Nephron (organoid): ENCODE measurements at regions not wholly inside any gene's neighbourhood (a gene's known extent, or its start where the extent isn't known, plus 50 kb on each side); places are given as distances from the start of the nearest gene placed in this dataset.

Experiments
- H3K27ac Mint-ChIP-seq, 3 experiments: 2 replicates each; pipeline ENCODE4 v1.8.0; 2020; ENCODE audit warnings: mixed read lengths in 3 of 3, mild to moderate bottlenecking in 2 of 3, moderate library complexity in 1 of 3
- H3K27me3 Mint-ChIP-seq: 2 replicates; pipeline ENCODE4 v1.8.0; 2021; ENCODE audit warnings: low read depth, mild to moderate bottlenecking, moderate library complexity, mixed read lengths
- H3K36me3 Mint-ChIP-seq: 2 replicates; pipeline ENCODE4 v1.8.0; 2020; ENCODE audit warnings: low read depth, mixed read lengths
- H3K4me1 Mint-ChIP-seq: 2 replicates; pipeline ENCODE4 v1.8.0; 2020; ENCODE audit warnings: mixed read lengths
- H3K4me3 Mint-ChIP-seq, 3 experiments: 2 replicates each; pipeline ENCODE4 v1.8.0; 2020; ENCODE audit warnings: mild to moderate bottlenecking in 3 of 3, mixed read lengths in 3 of 3, moderate library complexity in 2 of 3
- H3K9me3 Mint-ChIP-seq: 2 replicates; pipeline ENCODE4 v1.8.0; 2020; ENCODE audit warnings: mixed read lengths
- TF ChIP-seq, protein P1 (sequence below), 3 experiments: fragments of 200-600 bp; sonication (generic); IDR thresholded peaks; one replicate each; pipeline ENCODE4 v1.5.0; 2021; ENCODE audit warnings: antibody characterized with exemption in 3 of 3; ENCODE audit not compliant: unreplicated experiment in 3 of 3

DNA sequence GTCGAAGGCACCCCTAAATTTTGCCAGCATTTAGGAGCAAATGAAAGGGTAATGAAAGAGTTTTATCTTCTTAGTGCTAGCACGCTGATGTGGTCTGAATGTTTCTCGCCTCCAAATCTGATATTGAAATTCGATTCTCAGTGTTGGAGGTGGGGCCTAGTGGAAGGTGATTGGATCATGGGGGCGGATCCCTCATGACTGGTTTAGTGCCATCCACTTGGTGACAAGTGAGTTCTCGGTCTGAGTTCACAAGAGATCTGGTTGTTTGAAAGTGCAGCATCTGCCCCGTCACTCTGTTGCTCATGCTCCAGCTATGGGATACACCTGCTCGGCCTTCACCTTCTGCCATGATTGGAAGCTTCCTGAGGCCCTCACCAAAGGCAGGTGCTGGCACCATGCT is 75.1 kb upstream of the ZBTB40 start:
- Mint-ChIP-seq H3K4me3 (no peak overlapping the region), H3K9me3 (peaks cover 6% of the 10 kb centered on the region), H3K27ac (no peak overlapping the region), H3K4me1 (no peaks in the 10 kb centered on the region), H3K27me3 (peaks cover 27% of the 10 kb centered on the region), H3K36me3 (no peaks in the 10 kb centered on the region)
- TF ChIP-seq, protein P1, sequence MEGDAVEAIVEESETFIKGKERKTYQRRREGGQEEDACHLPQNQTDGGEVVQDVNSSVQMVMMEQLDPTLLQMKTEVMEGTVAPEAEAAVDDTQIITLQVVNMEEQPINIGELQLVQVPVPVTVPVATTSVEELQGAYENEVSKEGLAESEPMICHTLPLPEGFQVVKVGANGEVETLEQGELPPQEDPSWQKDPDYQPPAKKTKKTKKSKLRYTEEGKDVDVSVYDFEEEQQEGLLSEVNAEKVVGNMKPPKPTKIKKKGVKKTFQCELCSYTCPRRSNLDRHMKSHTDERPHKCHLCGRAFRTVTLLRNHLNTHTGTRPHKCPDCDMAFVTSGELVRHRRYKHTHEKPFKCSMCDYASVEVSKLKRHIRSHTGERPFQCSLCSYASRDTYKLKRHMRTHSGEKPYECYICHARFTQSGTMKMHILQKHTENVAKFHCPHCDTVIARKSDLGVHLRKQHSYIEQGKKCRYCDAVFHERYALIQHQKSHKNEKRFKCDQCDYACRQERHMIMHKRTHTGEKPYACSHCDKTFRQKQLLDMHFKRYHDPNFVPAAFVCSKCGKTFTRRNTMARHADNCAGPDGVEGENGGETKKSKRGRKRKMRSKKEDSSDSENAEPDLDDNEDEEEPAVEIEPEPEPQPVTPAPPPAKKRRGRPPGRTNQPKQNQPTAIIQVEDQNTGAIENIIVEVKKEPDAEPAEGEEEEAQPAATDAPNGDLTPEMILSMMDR (IDR thresholded peaks at IDR 0.05; ENCODE audit: unreplicated experiment in 3 of 3): no peak

DNA sequence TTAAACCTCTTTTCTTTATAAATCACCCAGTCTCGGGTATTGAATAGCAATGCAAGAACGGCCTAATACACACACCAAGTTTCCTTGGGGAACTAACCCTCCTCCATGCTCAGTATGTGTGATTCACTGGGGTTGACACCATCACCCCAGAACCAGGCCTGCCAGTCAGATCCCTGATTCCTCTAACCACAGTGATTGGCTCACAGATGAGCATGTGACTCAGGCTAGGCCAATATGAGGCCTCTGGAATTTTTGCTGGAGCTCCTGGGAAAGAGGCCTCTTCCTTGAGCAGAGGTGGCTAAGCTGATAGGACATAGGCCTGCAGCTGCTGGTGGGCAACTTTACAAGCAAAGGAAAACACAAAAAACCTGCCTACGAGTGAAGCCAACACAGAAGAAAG is 74.7 kb upstream of the ZBTB40 start:
- TF ChIP-seq, protein P1 (IDR thresholded peaks at IDR 0.05; ENCODE audit: unreplicated experiment in 3 of 3): no peak
- Mint-ChIP-seq H3K9me3 (peaks cover 5% of the 10 kb centered on the region), H3K4me1 (no peaks in the 10 kb centered on the region), H3K36me3 (no peaks in the 10 kb centered on the region), H3K27ac (no peak overlapping the region), H3K4me3 (no peak overlapping the region), H3K27me3 (peaks cover 24% of the 10 kb centered on the region)

DNA sequence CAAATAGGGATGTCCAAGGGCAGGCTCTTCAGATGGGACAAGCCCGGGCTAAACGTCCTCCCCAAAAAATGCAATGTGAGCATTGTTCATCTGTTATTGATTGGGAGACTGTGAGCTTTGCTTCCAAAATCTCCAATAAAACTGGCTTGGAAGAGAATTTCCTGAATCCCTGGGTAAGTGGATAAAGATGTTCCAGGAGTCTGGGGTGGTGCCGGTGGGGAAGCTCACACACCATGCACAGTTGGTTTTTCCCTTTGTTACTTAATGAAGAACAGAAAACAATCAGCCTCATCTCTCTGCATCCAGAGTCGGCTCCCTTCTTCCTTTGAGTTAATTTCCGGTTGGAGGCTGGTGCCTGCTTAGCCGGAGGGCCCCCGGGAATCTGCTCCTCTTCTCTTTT is 72.1 kb upstream of the ZBTB40 start:
- Mint-ChIP-seq H3K27me3 (peaks cover 30% of the 10 kb centered on the region), H3K36me3 (no peaks in the 10 kb centered on the region), H3K4me3 (no peak overlapping the region), H3K9me3 (no peaks in the 10 kb centered on the region), H3K27ac (no peak overlapping the region), H3K4me1 (no peaks in the 10 kb centered on the region)
- TF ChIP-seq, protein P1 (IDR thresholded peaks at IDR 0.05; ENCODE audit: unreplicated experiment in 3 of 3): no peak

DNA sequence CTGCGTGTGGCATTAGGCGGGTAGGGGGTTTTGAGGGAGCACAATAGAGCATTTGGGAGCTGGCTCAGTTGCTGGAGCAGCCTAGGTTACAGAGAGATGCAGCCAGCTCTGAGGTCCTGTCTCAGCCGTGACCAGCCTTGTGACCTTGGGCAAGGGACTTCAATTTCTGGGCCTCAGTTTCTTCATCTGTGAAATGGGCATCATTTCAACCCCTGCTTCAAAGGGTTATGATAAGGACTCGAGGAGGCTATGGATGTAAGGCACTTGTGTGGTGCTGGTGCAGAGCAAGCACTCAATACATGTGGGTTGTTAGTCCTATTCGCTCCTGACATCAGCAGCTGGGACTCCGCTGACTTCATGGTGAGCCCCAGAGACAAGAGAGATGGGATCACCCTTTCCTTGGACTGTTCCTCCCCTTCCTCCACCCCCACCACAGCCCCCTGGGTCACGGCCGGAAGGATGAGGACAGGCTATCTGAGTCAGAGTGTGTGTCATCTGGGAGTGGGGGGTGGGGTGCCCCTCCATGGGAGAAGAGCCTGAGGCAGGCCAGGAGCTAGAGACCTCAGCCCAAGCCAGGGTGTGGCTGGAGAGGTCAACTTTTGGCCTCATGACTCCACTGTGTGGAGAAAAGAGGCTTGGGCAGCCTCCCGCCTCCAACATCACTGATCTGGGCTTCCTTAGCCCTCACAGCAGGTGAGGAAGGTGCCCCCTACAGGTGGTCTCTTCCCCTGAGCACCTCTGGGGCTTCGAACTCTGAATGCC is 71.4 kb upstream of the ZBTB40 start:
- Mint-ChIP-seq H3K36me3 (no peaks in the 10 kb centered on the region), H3K9me3 (no peaks in the 10 kb centered on the region), H3K27ac (no peak overlapping the region), H3K27me3 (peaks cover 30% of the 10 kb centered on the region), H3K4me1 (no peaks in the 10 kb centered on the region), H3K4me3 (no peak overlapping the region)
- TF ChIP-seq, protein P1 (IDR thresholded peaks at IDR 0.05; ENCODE audit: unreplicated experiment in 3 of 3): no peak

DNA sequence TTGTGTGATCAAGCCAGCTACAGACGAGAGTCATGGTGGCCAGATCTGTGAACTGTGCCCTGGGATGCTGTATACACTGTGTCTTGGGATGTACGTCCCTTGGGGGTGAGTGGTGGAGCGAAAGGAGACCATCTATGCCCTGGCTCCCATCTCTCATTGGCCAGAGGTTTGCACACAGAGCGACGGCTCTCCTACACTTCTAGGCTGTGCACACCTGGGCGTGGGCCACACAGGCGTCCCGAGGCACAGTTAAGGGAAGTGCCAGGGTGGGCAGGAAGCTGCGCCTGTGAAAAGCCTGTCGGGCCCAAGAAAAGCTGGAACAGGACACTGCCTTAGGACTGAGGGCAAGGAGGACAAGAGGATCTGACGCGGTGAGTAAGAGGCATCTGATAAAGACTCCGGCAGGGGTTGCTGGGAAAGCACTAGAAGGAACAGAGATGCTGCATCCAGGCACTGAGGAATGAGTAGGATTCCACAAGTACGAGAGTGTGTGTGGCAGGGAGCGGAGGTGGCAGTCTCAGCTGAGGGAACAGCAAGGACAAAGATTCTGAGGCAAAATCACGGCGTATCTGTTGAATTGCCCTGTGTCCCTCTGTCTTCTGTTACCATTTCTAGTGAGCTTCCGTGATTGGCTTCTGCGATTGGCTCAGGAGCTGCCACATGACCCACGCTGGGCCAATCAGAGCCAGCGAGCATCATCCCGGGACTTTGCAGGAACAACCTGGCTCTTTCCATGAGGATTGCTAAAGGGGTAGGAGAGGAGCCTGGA is 67.9 kb upstream of the ZBTB40 start:
- Mint-ChIP-seq H3K27ac (no peak overlapping the region), H3K4me1 (no peaks in the 10 kb centered on the region), H3K9me3 (no peaks in the 10 kb centered on the region), H3K27me3 (peaks cover 52% of the 10 kb centered on the region), H3K36me3 (no peaks in the 10 kb centered on the region), H3K4me3 (no peak overlapping the region)
- TF ChIP-seq, protein P1 (IDR thresholded peaks at IDR 0.05; ENCODE audit: unreplicated experiment in 3 of 3): no peak
